IMR-90 (cell line): ENCODE measurements at regions not wholly inside any gene's neighbourhood (a gene's known extent, or its start where the extent isn't known, plus 50 kb on each side); places are given as distances from the start of the nearest gene placed in this dataset.

Source experiments
- BHLHE40 ChIP-seq: fragments of 150-350 bp; IDR thresholded peaks from 2 replicates; pipeline ENCODE4 v1.6.1; 2016; ENCODE audit warnings: mild to moderate bottlenecking, low read depth, low read length
- MAFK ChIP-seq: IDR thresholded peaks from 2 replicates; pipeline ENCODE4 v1.6.1; 2012; ENCODE audit warnings: low read depth, low read length, improper control_type of control experiment
- RAD21 ChIP-seq: IDR thresholded peaks from 2 replicates; pipeline ENCODE4 v1.6.1; 2012; ENCODE audit warnings: low read length, improper control_type of control experiment

GRCh38 chr5:2291146-2291840 lies 408.6 kb upstream of the IRX4 start:
- TF ChIP-seq RAD21 (no peak), MAFK (no peak), BHLHE40 (no peak)
